Keratinocyte (primary cell): ENCODE measurements at regions not wholly inside any gene's neighbourhood (a gene's known extent, or its start where the extent isn't known, plus 50 kb on each side); places are given as distances from the start of the nearest gene placed in this dataset.

Source experiments
- DNase-seq: peaks from one replicate; pipeline ENCODE4 v3.0.0-alpha.2; 2011; ENCODE audit warnings: low read depth, missing footprints, low spot score
- FAIRE-seq: peaks from 2 replicates; lab custom pipeline; 2011; peaks lifted over from hg19 to GRCh38; lab: Jason Lieb, UNC
- H2AFZ ChIP-seq: 2 replicates; pipeline ENCODE4 v1.6.0; 2012; ENCODE audit warnings: low read length, control low read depth, inconsistent platforms; ENCODE audit not compliant: control insufficient read depth
- H3K27ac ChIP-seq: 2 replicates; pipeline ENCODE4 v1.5.1; 2011; ENCODE audit warnings: low read length; ENCODE audit not compliant: control insufficient read depth, insufficient read depth
- H3K27me3 ChIP-seq: 3 replicates; pipeline ENCODE4 v1.6.0; 2011; ENCODE audit warnings: low read length; ENCODE audit not compliant: control insufficient read depth, insufficient read depth; ENCODE audit errors: extremely low read depth
- H3K36me3 ChIP-seq, 2 experiments: 2 replicates in 1 of 2; 3 replicates in 1 of 2; pipeline ENCODE4 v1.5.1; 2011; ENCODE audit warnings: low read length in 2 of 2, mild to moderate bottlenecking in 1 of 2; ENCODE audit not compliant: control insufficient read depth in 2 of 2, insufficient read depth in 2 of 2; ENCODE audit errors: extremely low read depth in 1 of 2
- H3K4me1 ChIP-seq: 3 replicates; pipeline ENCODE4 v1.5.1; 2011; ENCODE audit warnings: low read length; ENCODE audit not compliant: control insufficient read depth, insufficient read depth; ENCODE audit errors: extremely low read depth
- H3K4me2 ChIP-seq: 3 replicates; pipeline ENCODE4 v1.6.0; 2011; ENCODE audit warnings: low read depth, low read length; ENCODE audit not compliant: control insufficient read depth, insufficient read depth; ENCODE audit errors: extremely low read depth
- H3K4me3 ChIP-seq, 3 experiments: fragments of 200-600 bp in 1 of 3; sonication (generic) in 1 of 3; 2 replicates in 2 of 3; 3 replicates in 1 of 3; pipeline ENCODE4 v1.5.1; 2011 to 2016; ENCODE audit warnings: low read length in 3 of 3, mild to moderate bottlenecking in 3 of 3, control low read depth in 2 of 3, inconsistent platforms in 1 of 3, low read depth in 1 of 3, mixed read lengths in 1 of 3, mixed run types in 1 of 3, moderate library complexity in 1 of 3; ENCODE audit not compliant: control insufficient read depth in 2 of 3, insufficient read depth in 2 of 3; ENCODE audit errors: extremely low read depth in 1 of 3
- H3K79me2 ChIP-seq: 2 replicates; pipeline ENCODE4 v1.6.0; 2012; ENCODE audit warnings: low read length; ENCODE audit not compliant: control insufficient read depth, insufficient read depth
- H3K9ac ChIP-seq: 3 replicates; pipeline ENCODE4 v1.6.0; 2011; ENCODE audit warnings: low read length; ENCODE audit not compliant: control insufficient read depth, insufficient read depth; ENCODE audit errors: extremely low read depth
- H3K9me1 ChIP-seq: 3 replicates; pipeline ENCODE4 v1.6.0; 2011; ENCODE audit warnings: low read length; ENCODE audit not compliant: control insufficient read depth, insufficient read depth; ENCODE audit errors: extremely low read depth
- H3K9me3 ChIP-seq: 2 replicates; pipeline ENCODE4 v1.5.1; 2012; ENCODE audit warnings: low read depth, low read length; ENCODE audit not compliant: control insufficient read depth
- H4K20me1 ChIP-seq: 3 replicates; pipeline ENCODE4 v1.6.0; 2011; ENCODE audit warnings: low read length; ENCODE audit not compliant: control insufficient read depth, insufficient read depth; ENCODE audit errors: extremely low read depth
- CTCF ChIP-seq, 3 experiments: IDR thresholded peaks in 1 of 3; conservative IDR thresholded peaks in 1 of 3; optimal IDR thresholded peaks in 1 of 3; 2 replicates in 2 of 3; 3 replicates in 1 of 3; pipeline versions ENCODE3 to v1.5.1; 2011; ENCODE audit warnings: low read length in 3 of 3, mild to moderate bottlenecking in 3 of 3, moderate library complexity in 2 of 3, control low read depth in 1 of 3, inconsistent platforms in 1 of 3; ENCODE audit not compliant: insufficient read depth in 2 of 3; ENCODE audit errors: extremely low read depth in 1 of 3
- EZH2 ChIP-seq: IDR thresholded peaks from one replicate; pipeline ENCODE4 v1.6.1; 2012; ENCODE audit warnings: inconsistent platforms, mild to moderate bottlenecking, low read length, moderate library complexity
- dilution Hi-C: fragments of 300-500 bp; cut with MboI; formaldehyde crosslinking; loops from one replicate; pipeline ENCODE4 v1.7.0; 2020; ENCODE audit warnings: low sequenced_read_pairs; ENCODE audit not compliant: extremely low pct_ligation_motif_present

DNA sequence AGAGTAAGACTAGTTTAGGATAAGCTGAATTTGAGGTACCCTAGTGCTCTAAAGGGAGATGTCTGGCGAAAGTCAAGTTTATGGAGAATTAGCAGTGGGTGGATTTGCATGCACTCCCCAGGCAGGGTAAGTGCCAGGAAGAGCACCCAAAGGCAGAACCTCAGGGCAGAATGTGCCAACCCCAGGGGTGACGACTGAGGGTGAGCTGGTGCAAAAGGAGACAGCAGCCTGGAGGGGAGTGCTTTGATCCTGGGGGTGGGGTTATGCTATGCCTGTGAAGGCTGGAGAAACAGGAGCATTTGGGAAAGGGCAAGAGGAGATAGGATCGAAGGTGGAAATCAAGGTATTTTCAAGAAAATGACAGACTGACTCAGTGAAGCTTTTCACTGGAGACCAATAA, 208.5 kb upstream of the PDE10A start:
- no peak for FAIRE-seq
- H3K9ac ChIP-seq, result no peak overlapping the region
- H2AFZ ChIP-seq, result no peak overlapping the region
- H3K4me3 ChIP-seq, result no peak overlapping the region
- TF ChIP-seq EZH2 (no peak), CTCF (optimal IDR thresholded peaks at IDR 0.05 in 1 of 3, IDR thresholded peaks at IDR 0.05 in 1 of 3, conservative IDR thresholded peaks at IDR 0.05 in 1 of 3; ENCODE audit: extremely low read depth in 1 of 3, insufficient read depth in 2 of 3, low read length in 3 of 3) (no peak)
- no peaks in the 10 kb centered on the region for H3K9me1 ChIP-seq
- dilution Hi-C loops, result no loop called here
- no peak overlapping the region for H3K4me2 ChIP-seq
- H3K9me3 ChIP-seq, result no peaks in the 10 kb centered on the region
- no peaks in the 10 kb centered on the region for H3K27me3 ChIP-seq
- no peaks in the 10 kb centered on the region for H3K4me1 ChIP-seq
- no peaks in the 10 kb centered on the region for H3K36me3 ChIP-seq
- no peaks in the 10 kb centered on the region for H4K20me1 ChIP-seq
- no peaks in the 10 kb centered on the region for H3K79me2 ChIP-seq
- no peak for DNase-seq
- H3K27ac ChIP-seq, result no peak overlapping the region

DNA sequence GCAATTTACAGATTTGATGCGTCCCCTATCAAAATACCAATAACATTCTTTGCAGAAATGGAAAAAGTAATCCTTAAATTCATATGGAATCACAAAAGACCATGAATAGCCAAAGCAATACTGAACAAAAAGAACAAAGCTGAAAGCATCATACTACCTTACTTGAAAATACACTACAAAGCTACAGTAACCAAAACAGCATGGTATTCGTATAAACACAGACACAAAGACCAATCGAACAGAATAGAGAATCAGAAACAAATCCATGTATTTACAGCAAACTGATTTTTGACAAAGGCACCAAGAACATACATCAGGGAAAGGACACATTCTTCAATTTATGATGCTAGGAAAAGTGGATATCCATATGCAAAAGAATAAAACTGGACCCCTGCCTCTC, 206.5 kb upstream of the PDE10A start:
- FAIRE-seq (no peak), DNase-seq (no peak)
- H3K4me2 ChIP-seq, result no peak overlapping the region
- H3K9ac ChIP-seq, result no peak overlapping the region
- no peak overlapping the region for H3K27ac ChIP-seq
- H3K9me1 ChIP-seq, result no peaks in the 10 kb centered on the region
- dilution Hi-C loops, result no loop called here
- H3K27me3 ChIP-seq, result no peaks in the 10 kb centered on the region
- no peaks in the 10 kb centered on the region for H3K79me2 ChIP-seq
- no peak overlapping the region for H2AFZ ChIP-seq
- no peaks in the 10 kb centered on the region for H3K9me3 ChIP-seq
- H4K20me1 ChIP-seq, result no peaks in the 10 kb centered on the region
- no peak for TF ChIP-seq CTCF (optimal IDR thresholded peaks at IDR 0.05 in 1 of 3, IDR thresholded peaks at IDR 0.05 in 1 of 3, conservative IDR thresholded peaks at IDR 0.05 in 1 of 3; ENCODE audit: extremely low read depth in 1 of 3, insufficient read depth in 2 of 3, low read length in 3 of 3)
- no peak for TF ChIP-seq EZH2
- no peak overlapping the region for H3K4me3 ChIP-seq
- H3K4me1 ChIP-seq, result no peaks in the 10 kb centered on the region
- no peaks in the 10 kb centered on the region for H3K36me3 ChIP-seq
